ENCODE measurements at regions not wholly inside any gene's neighbourhood (a gene's known extent, or its start where the extent isn't known, plus 50 kb on each side); places are given as distances from the start of the nearest gene placed in this dataset.

- CTCF ChIA-PET (ENCODE audit: low intra/inter-chr PET ratio): no interaction called here
- H3K27ac ChIP-seq (ENCODE audit: extremely low read depth, low read depth, low read length): no peak overlapping the region
- no peaks in the 10 kb centered on the region for H3K36me3 ChIP-seq (ENCODE audit: control insufficient read depth, insufficient read depth, low read length)
- peaks cover 5 to 7% of the 10 kb centered on the region in 2 experiments; a peak in 2 of 5 replicates for H3K27me3 ChIP-seq (ENCODE audit: control insufficient read depth in 2 of 2, insufficient read depth in 2 of 2, low read length in 2 of 2)
- intact Hi-C loops (cut with micrococcal nuclease) (no loop called here), in situ Hi-C loops (cut with MboI) (no loop called here)
- no peak overlapping the region for H3K9ac ChIP-seq (ENCODE audit: insufficient read depth in 1 of 2, low read depth in 2 of 2, low read length in 2 of 2)
- no peak overlapping the region for H3K4me2 ChIP-seq (ENCODE audit: insufficient read depth, low read length)
- 0 out of 2 replicates have a peak overlapping the region, but pooled peaks have one; percentile 8 for H2AFZ ChIP-seq (ENCODE audit: low read depth, low read length)
- ATAC-seq (no peak), DNase-seq (ENCODE audit: extremely low read depth in 1 of 4, low spot score in 3 of 4) (no peak), FAIRE-seq (no peak)
- H3K4me1 ChIP-seq (replicated peaks in 1 of 2; ENCODE audit: control insufficient read depth in 2 of 2, insufficient read depth in 2 of 2, low read length in 2 of 2): peaks cover 0 to 4% of the 10 kb centered on the region in 2 experiments; a peak in 1 of 5 replicates
- WGBS (ENCODE audit: insufficient coverage, low coverage, missing lambda C conversion rate): 2% methylated on average over 3 of the region's 3 CpGs
- H3K9me3 ChIP-seq (replicated peaks; ENCODE audit: control insufficient read depth, insufficient read depth, low read depth, low read length): no peaks in the 10 kb centered on the region
- POLR2A ChIA-PET: interaction anchor here (0.6 to 1.8 kb wide), 6 partner anchors 10 to 1270 kb away, joined by 3 to 4 read pairs (median 4); no protein-coding TSS in a partner anchor
- no TSS peak for BruUV-seq (replicated peaks)
- H3K4me3 ChIP-seq: no peak overlapping the region
- no peaks in the 10 kb centered on the region for H3K79me2 ChIP-seq (ENCODE audit: control insufficient read depth, insufficient read depth, low read length)
- H3K9me1 ChIP-seq (ENCODE audit: control insufficient read depth, insufficient read depth, low read length): no peaks in the 10 kb centered on the region
- no peak for TF ChIP-seq SRSF9 (IDR thresholded peaks at IDR 0.05; ENCODE audit: borderline replicate concordance, low read depth, low read length)
- no peak for TF ChIP-seq ZNF140 (CRISPR knock-in tag; IDR thresholded peaks at IDR 0.05)
- TF ChIP-seq ZNF41 (CRISPR knock-in tag; conservative IDR thresholded peaks at IDR 0.05): no peak
- TF ChIP-seq TCF7 (IDR thresholded peaks at IDR 0.05; ENCODE audit: borderline replicate concordance): no peak
- TF ChIP-seq HMBOX1 (IDR thresholded peaks at IDR 0.05): peak; percentile 55; the same call in 1 of the 2 replicates
- TF ChIP-seq NFIC (IDR thresholded peaks at IDR 0.05): 0 out of 2 replicates have a peak, but pooled peaks have one; percentile 30
- TF ChIP-seq ZNF124 (CRISPR knock-in tag; IDR thresholded peaks at IDR 0.05): no peak
- no peak for TF ChIP-seq DDX20 (tag; IDR thresholded peaks at IDR 0.05; ENCODE audit: low read depth)
- TF ChIP-seq ATF4 (CRISPR knock-in tag; IDR thresholded peaks at IDR 0.05): no peak
- TF ChIP-seq SMARCE1 (IDR thresholded peaks at IDR 0.05): no peak
- H4K20me1 ChIP-seq (replicated peaks; ENCODE audit: control insufficient read depth, insufficient read depth, low read length): no peaks in the 10 kb centered on the region; the same call in 1 of the 2 replicates
Measured at GRCh38 chr15:96515371-96515770, 184.9 kb downstream of the NR2F2 start.

Data from K562 (cell line).